HG02678 (cell line): ENCODE measurements at regions not wholly inside any gene's neighbourhood (a gene's known extent, or its start where the extent isn't known, plus 50 kb on each side); places are given as distances from the start of the nearest gene placed in this dataset.

Experiments used
- ATAC-seq: cut with Tn5 transposase; IDR thresholded peaks from one replicate; pipeline ENCODE4 v1.9.1; 2021; ENCODE audit warnings: mild to moderate bottlenecking, moderate library complexity; ENCODE audit not compliant: unreplicated experiment

DNA sequence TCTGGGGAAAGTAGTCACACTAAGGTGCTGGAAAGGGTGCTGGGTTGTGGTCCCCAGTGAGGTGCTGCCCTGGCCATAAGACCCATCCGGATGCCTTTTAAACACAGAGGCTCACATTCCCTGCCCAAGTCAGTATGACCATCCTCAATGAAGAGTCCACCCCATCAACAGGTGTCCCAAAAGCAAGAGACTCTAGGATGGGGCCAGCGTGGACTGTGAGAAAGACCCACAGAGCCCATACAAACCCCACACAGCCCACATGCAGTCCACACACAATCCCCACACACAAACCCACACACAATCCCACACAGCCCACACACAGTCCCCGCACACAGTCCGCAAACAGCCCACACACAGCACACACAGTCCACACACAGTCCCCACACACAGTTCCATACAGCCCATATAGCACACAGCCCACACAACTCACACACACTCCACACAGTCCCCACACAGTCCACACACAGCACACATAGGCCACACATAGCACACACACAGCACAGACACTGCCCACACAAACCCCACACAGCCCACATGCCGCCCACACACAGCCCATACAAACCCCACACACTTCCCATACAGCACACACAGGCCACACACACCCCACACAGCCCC, 241.4 kb upstream of the SALL3 start:
- no peak for ATAC-seq

DNA sequence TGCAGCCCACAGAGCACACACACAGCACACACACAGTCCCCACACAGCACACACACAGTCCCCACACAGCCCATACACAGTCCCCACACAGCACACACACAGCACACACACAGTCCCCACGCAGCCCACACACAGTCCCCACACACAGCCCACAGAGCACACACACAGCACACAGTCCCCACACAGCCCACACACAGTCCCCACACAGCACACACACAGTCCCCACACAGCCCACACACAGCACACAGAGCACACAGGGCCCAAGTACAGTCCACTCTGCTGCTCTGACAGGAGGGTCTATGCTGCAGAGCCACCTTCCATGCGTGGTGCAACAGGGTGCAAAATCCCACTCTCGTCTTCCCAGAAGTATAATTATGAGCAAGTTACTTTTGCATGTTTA, 240.5 kb upstream of the SALL3 start:
- no peak for ATAC-seq

DNA sequence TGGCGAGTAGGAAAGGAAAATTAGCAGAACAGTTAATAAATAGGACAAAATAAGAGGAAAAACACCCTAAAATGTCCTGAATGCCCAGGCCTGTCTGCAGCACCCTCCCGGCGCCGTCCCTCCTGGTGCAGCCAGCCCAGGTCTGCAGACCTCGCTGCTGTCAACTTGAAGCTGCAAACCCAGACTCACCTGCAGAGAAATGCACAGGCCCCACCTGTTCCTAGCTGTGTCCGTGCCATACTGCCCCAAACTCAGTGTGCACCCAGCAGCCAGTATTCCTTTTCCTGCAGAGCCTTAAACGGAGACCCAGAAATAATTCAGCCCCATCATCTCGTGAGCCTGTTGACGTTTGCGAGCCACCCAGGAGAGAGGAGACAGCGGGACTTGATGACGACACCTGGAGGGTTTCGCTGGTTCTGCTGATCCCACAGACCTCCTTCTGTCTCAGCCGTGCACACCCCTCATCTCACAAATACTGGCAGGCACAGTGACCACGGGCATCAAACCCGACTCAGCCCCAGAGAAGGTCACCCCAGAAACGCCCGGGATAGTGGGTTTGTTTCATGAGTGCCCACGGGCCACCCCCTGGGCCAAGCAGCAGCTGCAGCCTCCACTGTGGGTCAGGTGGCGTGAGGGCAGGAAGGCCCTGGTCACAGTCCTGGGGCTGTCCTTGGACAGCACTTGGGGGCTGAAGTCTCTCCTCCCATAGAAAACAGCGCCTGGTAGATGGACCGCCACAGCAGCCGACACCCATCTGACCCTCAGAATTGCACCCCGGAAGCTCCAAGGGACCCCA, 239.5 kb upstream of the SALL3 start:
- no peak for ATAC-seq

DNA sequence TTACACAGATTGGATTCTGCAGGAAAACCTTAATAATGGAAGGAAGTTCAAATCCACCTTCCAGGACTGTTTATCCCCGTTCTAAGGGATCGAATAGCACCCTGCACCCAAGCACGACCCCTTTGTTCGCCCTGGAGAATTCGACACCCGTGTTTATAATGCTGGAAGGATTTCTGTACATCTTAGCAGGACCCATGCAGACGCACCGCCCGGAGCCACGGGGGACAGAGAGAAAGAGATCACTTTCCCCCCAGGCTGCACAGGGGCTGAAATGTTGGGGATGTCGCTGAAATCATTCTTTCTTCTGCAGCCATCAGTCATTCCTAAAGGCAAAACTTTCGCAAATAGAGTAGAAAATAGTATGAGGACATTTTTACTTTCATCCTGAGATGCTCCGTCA, 238.7 kb upstream of the SALL3 start:
- no peak for ATAC-seq

DNA sequence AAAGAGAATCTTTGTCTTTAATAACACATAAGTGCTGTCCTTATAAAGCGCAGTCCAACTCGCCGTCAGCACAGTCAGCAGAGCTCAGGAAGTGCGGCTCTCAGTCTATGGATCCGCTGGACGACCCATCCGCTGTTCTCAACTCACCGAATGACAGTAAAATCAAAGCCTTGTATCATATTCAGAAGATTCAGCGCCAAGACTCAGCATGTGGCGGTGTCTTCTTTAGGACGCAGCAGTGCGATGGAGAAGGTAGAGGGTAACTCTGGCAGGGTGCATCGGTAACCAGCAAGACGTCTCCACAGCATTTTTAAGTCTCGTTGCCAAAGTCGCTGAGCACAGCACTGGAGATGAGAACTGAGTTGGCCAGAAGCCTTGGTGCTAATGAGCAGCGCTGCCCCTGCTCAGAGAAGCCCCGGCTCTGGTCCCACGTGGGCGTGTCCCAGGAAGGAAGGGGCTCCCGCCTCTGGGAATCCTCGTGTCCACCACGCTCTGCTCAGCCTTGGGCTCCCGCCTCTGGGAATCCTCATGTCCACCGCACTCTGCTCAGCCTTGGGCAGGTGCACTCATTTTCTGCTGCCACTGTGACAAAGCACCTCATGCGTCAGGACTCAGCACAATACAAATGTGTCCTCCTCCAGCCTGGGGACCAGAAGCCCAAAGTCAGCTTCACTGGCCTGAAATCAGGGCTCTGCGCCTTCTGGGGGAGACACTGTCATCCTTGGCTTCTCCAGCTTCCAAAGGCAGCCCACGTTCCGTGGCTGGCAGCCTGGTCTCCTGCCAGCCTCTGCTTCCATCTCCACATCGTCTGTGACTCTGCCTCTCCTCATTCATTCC, 238.0 kb upstream of the SALL3 start:
- no peak for ATAC-seq

DNA sequence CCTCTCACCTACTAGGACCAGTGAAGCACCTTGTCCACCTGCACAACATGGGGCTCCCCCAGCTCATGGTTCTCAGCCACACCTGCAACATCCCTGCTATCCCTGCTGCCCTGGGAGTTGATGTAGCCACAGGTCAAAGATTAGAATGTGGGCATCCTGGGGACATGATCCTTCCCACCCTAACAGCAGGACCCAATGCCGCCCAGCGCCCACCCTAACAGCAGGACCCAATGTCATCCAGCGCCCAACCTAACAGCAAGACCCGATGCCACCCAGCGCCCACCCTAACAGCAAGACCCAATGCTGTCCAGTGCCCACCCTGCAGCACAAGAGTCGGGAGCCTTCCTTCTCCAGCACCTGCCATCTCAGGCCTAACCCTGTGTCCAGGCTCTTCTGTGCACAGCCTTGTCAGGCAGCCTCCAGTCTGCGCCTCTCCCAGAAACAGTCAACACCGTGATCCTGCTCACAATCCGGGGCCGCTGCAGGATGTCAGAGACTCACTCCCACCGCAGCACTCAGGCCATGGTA, 237.3 kb upstream of the SALL3 start:
- ATAC-seq: no peak

DNA sequence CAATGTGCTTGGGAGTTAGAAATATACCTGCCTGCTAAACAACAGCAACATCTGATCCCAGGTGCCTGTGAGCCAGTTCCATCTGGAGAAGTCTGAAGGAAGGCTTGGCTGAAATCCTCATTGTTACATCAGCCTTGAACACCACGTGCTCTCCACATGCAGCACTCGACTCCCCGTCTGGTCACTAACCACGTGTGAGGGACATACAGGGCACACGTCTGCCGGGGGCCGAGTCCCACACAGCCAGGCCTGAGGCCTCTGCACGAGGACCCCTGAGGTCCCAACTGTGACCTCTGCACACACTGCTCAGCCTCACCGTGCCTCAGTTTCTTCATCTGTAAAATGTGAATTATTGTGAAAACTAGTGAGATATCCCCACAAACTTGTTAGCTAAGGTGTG, 236.5 kb upstream of the SALL3 start:
- no peak for ATAC-seq

DNA sequence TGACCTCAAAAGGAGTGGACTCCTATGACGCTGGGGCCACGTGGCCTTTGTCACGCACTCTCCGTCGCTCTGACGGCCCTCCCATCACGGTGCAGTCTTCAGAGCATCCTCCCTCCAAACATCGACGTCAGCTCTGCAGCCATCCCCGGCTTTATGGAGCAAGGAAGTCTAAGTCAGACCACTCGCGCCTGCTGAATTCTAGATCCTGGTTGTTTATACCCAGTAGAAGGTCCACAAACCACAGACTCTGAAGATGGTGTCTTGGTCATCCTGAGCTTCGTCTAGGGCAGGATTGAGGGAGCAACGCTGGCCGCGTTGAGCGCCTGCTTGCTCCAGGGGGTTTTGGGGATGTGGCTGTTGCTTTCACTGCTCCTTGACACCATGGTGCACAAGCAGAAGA, 228.0 kb upstream of the SALL3 start:
- no peak for ATAC-seq

DNA sequence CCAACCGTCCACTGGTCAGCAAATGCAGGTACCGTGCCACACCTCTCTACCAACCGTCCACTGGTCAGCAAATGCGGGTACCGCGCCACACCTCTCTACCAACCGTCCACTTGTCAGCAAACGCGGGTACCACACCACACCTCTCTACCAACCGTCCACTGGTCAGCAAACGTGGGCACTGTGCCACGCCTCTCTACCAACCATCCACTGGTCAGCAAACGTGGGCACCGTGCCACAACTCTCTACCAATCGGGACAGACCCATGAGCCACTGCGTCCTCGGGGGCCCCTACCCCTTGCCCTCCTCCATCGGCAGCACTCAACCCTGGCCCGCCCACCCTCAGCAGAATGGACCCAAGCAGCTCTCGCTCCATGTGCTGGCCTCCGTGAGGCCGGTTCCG, 226.4 kb upstream of the SALL3 start:
- no peak for ATAC-seq

DNA sequence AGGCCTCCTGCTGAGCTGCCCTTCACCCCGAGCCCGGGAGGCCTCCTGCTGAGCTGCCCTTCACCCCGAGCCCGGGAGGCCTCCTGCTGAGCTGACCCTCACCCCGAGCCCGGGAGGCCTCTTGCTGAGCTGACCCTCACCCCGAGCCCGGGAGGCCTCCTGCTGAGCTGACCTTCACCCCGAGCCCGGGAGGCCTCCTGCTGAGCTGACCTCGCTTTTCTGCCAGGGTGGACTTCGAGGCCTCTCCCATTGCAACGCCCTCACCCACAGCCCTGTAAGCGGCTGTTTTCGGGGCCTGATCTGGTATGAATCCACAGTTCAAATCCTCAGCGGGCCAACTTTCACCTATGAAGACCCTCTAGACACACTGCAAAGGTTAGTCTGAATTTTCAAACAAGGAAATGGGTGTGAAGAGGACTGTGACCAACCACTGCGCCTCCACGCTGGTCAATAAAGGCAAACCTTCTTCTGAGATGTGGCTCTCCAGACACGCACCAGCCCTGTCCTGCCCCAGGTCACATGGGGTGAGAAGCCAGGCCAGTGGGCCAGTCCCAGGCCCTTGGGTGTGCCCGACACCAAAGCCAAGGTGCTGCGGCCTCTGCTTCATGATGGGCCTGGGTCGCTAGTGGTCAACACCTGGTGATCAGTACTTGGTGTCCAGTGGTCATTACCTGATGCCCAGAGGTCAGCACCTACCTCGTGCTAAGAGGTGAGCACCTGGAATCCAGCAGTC, 225.1 kb upstream of the SALL3 start:
- no peak for ATAC-seq

DNA sequence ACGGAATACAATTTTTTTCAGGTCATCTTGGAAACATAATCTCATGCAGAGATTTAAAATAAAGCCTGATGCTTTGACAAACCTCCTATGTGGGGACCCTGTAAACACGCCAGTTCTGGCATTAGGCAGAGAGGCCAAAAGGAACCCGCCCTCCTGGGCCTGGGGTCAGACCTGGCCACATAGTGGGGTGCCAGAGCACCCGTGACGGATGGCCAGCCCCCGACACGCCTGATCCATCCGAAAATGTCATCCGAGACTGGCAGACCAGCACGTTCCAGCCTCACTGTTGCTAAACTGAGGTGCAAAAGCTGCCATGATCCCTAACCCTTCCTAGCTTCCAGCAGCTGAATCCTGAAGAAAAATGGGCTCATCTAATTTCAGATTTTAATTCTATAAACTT, 222.6 kb upstream of the SALL3 start:
- ATAC-seq: no peak

DNA sequence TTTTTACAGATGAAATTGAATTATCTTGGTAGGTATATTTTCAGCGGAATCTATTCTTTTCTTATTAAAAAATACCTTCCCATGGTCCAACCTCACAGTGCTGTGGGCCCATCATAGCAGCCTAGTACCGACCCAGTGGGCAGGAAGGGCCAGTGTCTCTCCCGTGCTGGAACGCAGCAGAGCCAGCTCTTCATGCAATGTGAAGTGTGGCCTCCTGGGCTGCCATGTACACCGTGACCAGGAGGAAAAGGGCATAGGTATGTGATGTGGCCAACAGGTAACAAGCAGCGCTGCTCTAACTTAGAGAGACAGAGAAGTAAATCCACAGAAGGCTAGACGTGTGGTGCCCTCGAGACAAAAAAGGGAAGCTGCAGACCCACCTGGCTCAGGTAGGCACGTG, 221.1 kb upstream of the SALL3 start:
- ATAC-seq: no peak

DNA sequence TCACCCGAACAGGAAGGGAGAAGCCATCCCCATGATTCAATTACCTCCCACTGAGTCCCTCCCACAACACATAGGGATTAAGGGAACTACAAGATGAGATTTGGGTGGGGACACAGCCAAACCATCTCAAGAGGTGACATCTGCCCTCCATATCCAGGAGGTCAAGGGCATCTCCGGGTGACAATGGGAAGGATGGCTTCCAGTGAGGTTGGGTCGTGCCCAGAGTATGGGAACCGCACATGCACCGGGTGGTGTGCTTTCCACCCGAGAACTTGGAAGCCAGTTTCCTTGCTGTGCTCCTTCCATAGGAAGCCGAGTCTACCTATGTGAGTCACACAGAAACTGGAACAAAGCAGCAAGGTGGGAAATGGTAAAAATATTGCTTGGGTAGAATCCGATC, 216.9 kb upstream of the SALL3 start:
- no peak for ATAC-seq

DNA sequence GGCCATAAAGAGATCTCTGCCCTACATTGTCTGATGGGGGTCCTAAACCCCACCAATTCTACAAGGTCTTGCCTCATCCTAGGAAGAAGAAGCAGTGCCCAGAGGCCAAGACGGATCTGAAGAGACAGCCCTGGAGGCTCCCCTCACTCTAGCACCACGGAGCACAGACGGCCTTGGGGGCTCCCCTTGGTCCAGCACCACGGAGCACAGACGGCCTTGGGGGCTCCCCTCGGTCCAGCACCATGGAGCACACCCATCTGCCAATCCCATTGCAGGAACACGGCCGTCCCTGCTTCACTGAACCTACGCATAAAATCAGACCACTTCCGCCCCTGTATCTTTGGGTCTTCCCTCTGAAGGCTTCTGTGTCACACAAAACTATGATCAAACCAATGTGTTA, 215.1 kb upstream of the SALL3 start:
- no peak for ATAC-seq

DNA sequence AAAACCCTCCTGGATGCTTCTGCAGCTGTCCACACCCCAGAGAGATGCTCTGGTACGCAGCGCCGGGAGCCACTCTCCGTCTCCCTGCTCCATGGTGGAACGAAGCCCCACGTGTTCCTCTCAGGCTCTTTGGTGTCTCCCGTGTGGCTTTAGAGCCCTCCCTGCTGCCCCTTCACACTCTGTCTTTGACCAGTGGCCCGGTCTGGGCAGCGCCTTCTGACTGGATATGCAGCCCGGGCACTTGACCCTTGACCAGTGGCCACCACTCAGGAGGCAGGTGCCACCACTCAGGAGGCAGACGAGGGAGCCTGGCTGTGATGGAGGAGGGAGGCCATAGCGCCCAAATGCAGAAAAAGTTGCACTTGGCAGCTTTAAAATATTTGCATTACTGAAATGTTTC, 214.5 kb upstream of the SALL3 start:
- ATAC-seq: no peak

DNA sequence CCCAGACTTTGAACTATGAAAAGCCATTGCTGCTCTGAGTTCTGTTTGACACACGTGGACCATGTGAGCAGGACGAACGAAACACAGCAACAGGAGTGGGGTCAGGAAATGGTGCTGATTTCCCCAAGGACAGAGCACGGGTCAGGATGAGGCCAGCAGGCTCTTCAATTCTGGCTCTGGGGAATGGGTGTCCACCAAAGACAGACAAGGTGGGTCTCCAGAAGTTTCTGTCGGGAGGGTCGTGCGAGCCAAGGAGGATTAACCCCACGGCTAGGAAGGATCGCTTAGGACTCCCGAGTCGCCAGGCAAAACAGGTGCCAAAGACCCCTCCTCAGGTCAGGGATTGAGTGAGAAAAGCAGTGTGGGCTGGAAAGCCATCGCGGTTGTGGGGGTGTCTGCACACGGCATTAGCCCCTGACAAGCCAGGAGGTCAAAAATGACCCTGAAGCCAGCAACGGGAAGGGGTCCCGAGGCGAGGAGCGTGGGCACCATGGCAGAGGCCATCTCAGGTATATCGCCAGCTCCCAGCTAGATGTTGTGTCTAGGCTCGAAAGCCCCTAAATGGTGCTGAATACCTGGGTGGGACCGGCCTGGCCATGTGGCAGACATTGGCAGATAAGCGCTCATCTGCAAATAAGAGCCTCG, 213.9 kb upstream of the SALL3 start:
- ATAC-seq: no peak

DNA sequence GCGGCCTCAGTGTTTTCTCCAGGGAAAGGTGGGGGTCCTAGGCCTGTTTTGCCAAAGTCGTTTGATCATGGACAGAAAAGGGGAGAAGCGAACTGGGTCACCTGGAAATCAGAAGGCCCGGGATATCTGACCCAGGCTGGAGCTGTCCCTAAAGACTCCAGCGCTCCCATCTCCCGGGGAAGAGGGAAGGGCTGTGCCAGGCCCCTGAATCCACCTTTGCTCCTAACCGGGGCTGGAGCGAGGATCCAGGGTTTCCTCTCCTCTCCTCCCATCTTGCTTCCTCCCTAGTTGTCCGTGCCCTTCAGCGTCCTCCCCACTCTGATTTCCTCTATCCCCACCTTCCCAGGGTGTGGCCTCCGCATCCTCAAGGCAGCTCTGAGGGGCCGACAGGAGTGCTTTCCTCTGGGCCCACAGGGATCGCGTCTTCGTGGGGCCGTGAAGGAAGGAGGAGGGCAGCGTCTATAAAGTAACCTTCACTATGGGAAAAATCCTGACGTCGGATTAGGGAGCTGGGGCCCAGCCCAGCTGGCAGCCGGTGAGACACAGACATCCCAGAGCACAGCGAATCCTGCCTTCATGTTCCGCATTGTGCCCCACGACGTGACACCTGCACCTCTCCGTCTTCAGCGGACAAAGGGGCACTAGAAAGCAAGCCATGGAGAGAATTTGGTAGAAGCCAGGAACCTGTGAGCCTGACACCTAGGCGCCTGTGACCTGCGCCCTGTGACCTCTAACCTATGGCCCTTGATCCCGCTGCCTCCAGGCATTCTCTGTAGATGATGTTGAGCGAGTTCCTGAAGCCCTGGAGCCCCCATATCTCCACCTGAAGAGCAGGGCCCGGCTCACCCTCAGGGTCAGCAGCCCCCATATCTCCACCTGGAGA, 212.7 kb upstream of the SALL3 start:
- ATAC-seq: no peak

DNA sequence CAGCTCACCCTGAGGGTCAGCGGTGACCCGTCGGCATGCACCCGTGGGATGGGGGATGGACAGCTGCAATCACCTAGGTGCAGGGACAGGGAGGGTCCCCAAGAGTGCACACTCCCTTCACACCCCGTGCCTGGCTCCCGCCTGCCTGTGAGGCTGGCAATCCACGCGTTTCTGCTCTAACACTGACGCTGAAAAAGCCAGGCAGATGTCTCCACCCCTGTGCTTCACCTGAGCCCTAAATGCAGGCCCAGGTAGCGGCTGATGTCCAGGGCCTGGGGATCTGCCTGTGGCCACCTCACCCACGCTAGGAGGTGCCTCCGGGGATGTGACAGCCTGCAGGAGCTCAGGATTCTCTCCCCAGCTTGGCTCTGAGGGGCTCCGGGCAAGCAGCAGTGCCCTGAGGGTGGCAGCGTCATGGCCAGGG, 212.0 kb upstream of the SALL3 start:
- no peak for ATAC-seq

DNA sequence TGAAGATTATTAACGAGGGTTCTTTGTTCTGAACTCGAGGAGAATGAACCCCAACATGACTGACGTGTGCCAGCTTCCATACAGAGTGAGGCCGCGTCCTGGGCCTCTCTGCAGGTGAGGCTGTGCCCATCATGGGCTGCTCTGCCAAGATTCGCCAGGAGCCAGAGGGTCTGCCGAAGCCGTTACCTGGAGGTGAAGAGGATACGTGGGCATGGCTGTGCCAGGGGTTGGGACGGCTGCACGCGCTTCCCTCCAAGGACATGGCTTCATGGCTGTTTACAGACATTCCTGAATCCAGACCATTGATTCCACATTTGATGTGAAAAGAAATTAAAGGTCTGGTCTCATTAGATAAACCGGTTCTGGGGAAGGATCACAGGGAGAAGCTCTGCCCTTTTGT, 211.4 kb upstream of the SALL3 start:
- ATAC-seq: no peak
